CD14-positive monocyte (primary cell): ENCODE measurements at regions not wholly inside any gene's neighbourhood (a gene's known extent, or its start where the extent isn't known, plus 50 kb on each side); places are given as distances from the start of the nearest gene placed in this dataset.

Experiments used
- DNase-seq, 3 donors: peaks; one replicate each; pipeline ENCODE4 v3.0.0-alpha.2; 2011 to 2022
- H2AFZ ChIP-seq: 2 replicates; pipeline ENCODE4 v1.6.0; 2012; ENCODE audit warnings: mild to moderate bottlenecking, low read depth, low read length, inconsistent platforms; ENCODE audit not compliant: insufficient read depth, poor library complexity, severe bottlenecking
- H3K27ac ChIP-seq, 2 donors: 1 replicate in 1 of 2; 2 replicates in 1 of 2; pipeline ENCODE4 v1.5.1; 2012 to 2013; ENCODE audit warnings: low read length in 2 of 2, control low read depth in 1 of 2, inconsistent platforms in 1 of 2, low read depth in 1 of 2, mild to moderate bottlenecking in 1 of 2
- H3K27me3 ChIP-seq, 2 donors: one replicate each; pipeline versions ENCODE4 v1.6.0 to v1.6.1; 2011 to 2013; ENCODE audit warnings: low read length in 2 of 2; ENCODE audit not compliant: control insufficient read depth in 2 of 2, insufficient read depth in 2 of 2
- H3K36me3 ChIP-seq, 2 donors: replicated peaks in 1 of 2; 1 replicate in 1 of 2; 2 replicates in 1 of 2; pipeline versions ENCODE4 v1.5.1 to v1.6.1; 2012 to 2013; ENCODE audit warnings: low read length in 2 of 2, control low read depth in 1 of 2, inconsistent platforms in 1 of 2, mild to moderate bottlenecking in 1 of 2; ENCODE audit not compliant: insufficient read depth in 2 of 2, control insufficient read depth in 1 of 2
- H3K4me1 ChIP-seq, 2 donors: 1 replicate in 1 of 2; 2 replicates in 1 of 2; pipeline versions ENCODE4 v1.5.1 to v1.6.1; 2012 to 2013; ENCODE audit warnings: low read length in 2 of 2, control low read depth in 1 of 2, inconsistent platforms in 1 of 2, mild to moderate bottlenecking in 1 of 2, moderate library complexity in 1 of 2; ENCODE audit not compliant: insufficient read depth in 2 of 2, control insufficient read depth in 1 of 2
- H3K4me2 ChIP-seq: replicated peaks from 2 replicates; pipeline ENCODE3; 2012; ENCODE audit warnings: low read length, moderate library complexity, mild to moderate bottlenecking; ENCODE audit not compliant: poor library complexity, severe bottlenecking; ENCODE audit errors: extremely low read depth
- H3K4me3 ChIP-seq, 3 experiments: fragments of 200-600 bp in 1 of 3; sonication (generic) in 1 of 3; replicated peaks in 1 of 3; 1 replicate in 2 of 3; 2 replicates in 1 of 3; pipeline ENCODE4 v1.5.1; 2011 to 2013; ENCODE audit warnings: low read length in 3 of 3, mild to moderate bottlenecking in 3 of 3, control low read depth in 2 of 3, low read depth in 2 of 3, inconsistent platforms in 1 of 3, moderate library complexity in 1 of 3
- H3K79me2 ChIP-seq: 2 replicates; pipeline ENCODE4 v1.6.0; 2012; ENCODE audit warnings: mild to moderate bottlenecking, control low read depth, inconsistent platforms, low read length, moderate library complexity; ENCODE audit not compliant: insufficient read depth
- H3K9ac ChIP-seq: 2 replicates; pipeline ENCODE4 v1.6.0; 2017; ENCODE audit warnings: low read length, mild to moderate bottlenecking; ENCODE audit not compliant: insufficient read depth, poor library complexity, severe bottlenecking
- H3K9me3 ChIP-seq, 2 donors: replicated peaks in 1 of 2; 1 replicate in 1 of 2; 2 replicates in 1 of 2; pipeline versions ENCODE4 v1.5.1 to v1.6.1; 2012 to 2013; ENCODE audit warnings: low read length in 2 of 2, control low read depth in 1 of 2; ENCODE audit not compliant: control insufficient read depth in 1 of 2, insufficient read depth in 1 of 2
- H4K20me1 ChIP-seq: 2 replicates; pipeline ENCODE4 v1.6.0; 2012; ENCODE audit warnings: mild to moderate bottlenecking, low read length, control low read depth, moderate library complexity; ENCODE audit not compliant: insufficient read depth
- H3K27ac Mint-ChIP-seq, 7 donors: one replicate each; pipeline ENCODE4 v1.8.0; 2020; ENCODE audit warnings: mild to moderate bottlenecking in 7 of 7, mixed read lengths in 7 of 7, moderate library complexity in 6 of 7, inconsistent platforms in 2 of 7
- H3K27me3 Mint-ChIP-seq, 3 donors: one replicate each; pipeline ENCODE4 v1.8.0; 2021 to 2022; ENCODE audit warnings: low read depth in 3 of 3, mild to moderate bottlenecking in 3 of 3, mixed read lengths in 3 of 3, moderate library complexity in 3 of 3, inconsistent platforms in 1 of 3
- H3K36me3 Mint-ChIP-seq, 2 donors: one replicate each; pipeline ENCODE4 v1.8.0; 2020; ENCODE audit warnings: mixed read lengths in 2 of 2, inconsistent platforms in 1 of 2, mild to moderate bottlenecking in 1 of 2
- H3K4me1 Mint-ChIP-seq: one replicate; pipeline ENCODE4 v1.8.0; 2020; ENCODE audit warnings: mild to moderate bottlenecking, mixed read lengths
- H3K4me3 Mint-ChIP-seq, 2 donors: one replicate each; pipeline ENCODE4 v1.8.0; 2020; ENCODE audit warnings: mild to moderate bottlenecking in 2 of 2, mixed read lengths in 2 of 2, moderate library complexity in 1 of 2
- H3K9me3 Mint-ChIP-seq, 7 donors: one replicate each; pipeline ENCODE4 v1.8.0; 2020 to 2022; ENCODE audit warnings: mixed read lengths in 7 of 7, mild to moderate bottlenecking in 6 of 7, moderate library complexity in 6 of 7, inconsistent platforms in 2 of 7
- WGBS: methylation state at CpG from one replicate; pipeline ENCODE4 v1.1.5; 2013; ENCODE audit warnings: missing lambda C conversion rate; ENCODE audit not compliant: insufficient coverage; 5-methylcytosine and 5-hydroxymethylcytosine counted together
- intact Hi-C, 2 donors: fragments of 100-400 bp; cut with micrococcal nuclease; formaldehyde crosslinking; loops; one replicate each; pipeline versions ENCODE4 v1.15.0 to v1.15.1; 2023
- TF ChIP-seq, protein P1 (sequence below): fragments of 200-600 bp; IDR thresholded peaks from one replicate; pipeline ENCODE4 v1.8.0; 2022; ENCODE audit warnings: antibody characterized with exemption, mild to moderate bottlenecking

- peaks cover 7 to 18% of the 10 kb centered on the region in 2 donors for H3K9me3 ChIP-seq
- H3K27ac Mint-ChIP-seq, result no peak overlapping the region
- TF ChIP-seq, protein P1, sequence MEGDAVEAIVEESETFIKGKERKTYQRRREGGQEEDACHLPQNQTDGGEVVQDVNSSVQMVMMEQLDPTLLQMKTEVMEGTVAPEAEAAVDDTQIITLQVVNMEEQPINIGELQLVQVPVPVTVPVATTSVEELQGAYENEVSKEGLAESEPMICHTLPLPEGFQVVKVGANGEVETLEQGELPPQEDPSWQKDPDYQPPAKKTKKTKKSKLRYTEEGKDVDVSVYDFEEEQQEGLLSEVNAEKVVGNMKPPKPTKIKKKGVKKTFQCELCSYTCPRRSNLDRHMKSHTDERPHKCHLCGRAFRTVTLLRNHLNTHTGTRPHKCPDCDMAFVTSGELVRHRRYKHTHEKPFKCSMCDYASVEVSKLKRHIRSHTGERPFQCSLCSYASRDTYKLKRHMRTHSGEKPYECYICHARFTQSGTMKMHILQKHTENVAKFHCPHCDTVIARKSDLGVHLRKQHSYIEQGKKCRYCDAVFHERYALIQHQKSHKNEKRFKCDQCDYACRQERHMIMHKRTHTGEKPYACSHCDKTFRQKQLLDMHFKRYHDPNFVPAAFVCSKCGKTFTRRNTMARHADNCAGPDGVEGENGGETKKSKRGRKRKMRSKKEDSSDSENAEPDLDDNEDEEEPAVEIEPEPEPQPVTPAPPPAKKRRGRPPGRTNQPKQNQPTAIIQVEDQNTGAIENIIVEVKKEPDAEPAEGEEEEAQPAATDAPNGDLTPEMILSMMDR, result no peak
- H3K9ac ChIP-seq, result no peak overlapping the region
- H3K4me3 ChIP-seq, result no peak overlapping the region
- H3K4me1 Mint-ChIP-seq, result no peaks in the 10 kb centered on the region
- no peaks in the 10 kb centered on the region for H3K79me2 ChIP-seq
- no peak overlapping the region for H3K4me2 ChIP-seq
- no peak overlapping the region for H3K4me3 Mint-ChIP-seq
- H3K27ac ChIP-seq, result no peak overlapping the region
- H3K9me3 Mint-ChIP-seq, result peaks cover 0 to 22% (median 4%) of the 10 kb centered on the region in 7 donors
- H3K4me1 ChIP-seq, result no peaks in the 10 kb centered on the region
- 92% methylated on average over 2 of the region's 2 CpGs for WGBS
- no peak overlapping the region for H2AFZ ChIP-seq
- DNase-seq, result no peak
- intact Hi-C loops, result no loop called here
- no peaks in the 10 kb centered on the region for H3K27me3 ChIP-seq
- H3K27me3 Mint-ChIP-seq, result peaks cover 0 to 2% (median 0%) of the 10 kb centered on the region in 3 donors
- H3K36me3 Mint-ChIP-seq, result no peaks in the 10 kb centered on the region
- H3K36me3 ChIP-seq, result no peaks in the 10 kb centered on the region
- H4K20me1 ChIP-seq, result no peaks in the 10 kb centered on the region
These were observed 488.5 kb downstream of the LRFN5 start for GRCh38 chr14:42095155-42095554.

DNA sequence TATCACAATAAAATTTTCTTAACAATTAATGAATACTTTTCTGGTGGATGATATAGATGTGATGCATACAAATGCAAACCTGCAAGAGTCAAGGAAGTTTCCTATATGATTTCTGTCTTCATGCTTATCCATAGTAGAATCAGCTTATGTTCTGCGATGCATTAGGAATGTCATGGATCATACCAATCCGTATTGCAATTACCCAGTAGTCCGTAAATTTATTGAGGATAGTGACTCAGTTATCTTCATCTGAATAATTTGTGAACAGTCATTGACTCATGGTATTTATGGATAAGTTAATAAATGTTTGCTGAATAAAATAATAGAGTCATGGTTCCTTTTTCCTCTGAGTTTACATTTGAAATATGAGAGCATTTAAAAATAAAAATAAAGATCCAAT is 483.4 kb downstream of the LRFN5 start:
- no peak for DNase-seq
- H3K9ac ChIP-seq, result no peak overlapping the region
- peaks cover 0 to 2% (median 0%) of the 10 kb centered on the region in 3 donors for H3K27me3 Mint-ChIP-seq
- H4K20me1 ChIP-seq, result no peaks in the 10 kb centered on the region
- H3K9me3 ChIP-seq, result peaks cover 8 to 9% of the 10 kb centered on the region in 2 donors
- no peaks in the 10 kb centered on the region for H3K36me3 Mint-ChIP-seq
- H3K4me1 Mint-ChIP-seq, result no peaks in the 10 kb centered on the region
- TF ChIP-seq, protein P1, result no peak
- H2AFZ ChIP-seq, result no peak overlapping the region
- H3K4me2 ChIP-seq, result no peak overlapping the region
- H3K4me3 Mint-ChIP-seq, result no peak overlapping the region
- no peak overlapping the region for H3K27ac Mint-ChIP-seq
- intact Hi-C loops, result no loop called here
- no CpG with 5 or more reads among the region's 3 CpGs for WGBS
- H3K27ac ChIP-seq, result no peak overlapping the region
- H3K4me1 ChIP-seq, result no peaks in the 10 kb centered on the region
- no peaks in the 10 kb centered on the region for H3K27me3 ChIP-seq
- H3K79me2 ChIP-seq, result no peaks in the 10 kb centered on the region
- H3K9me3 Mint-ChIP-seq, result peaks cover 0 to 7% (median 3%) of the 10 kb centered on the region in 7 donors
- no peaks in the 10 kb centered on the region for H3K36me3 ChIP-seq
- no peak overlapping the region for H3K4me3 ChIP-seq
